ENCODE measurements at regions not wholly inside any gene's neighbourhood (a gene's known extent, or its start where the extent isn't known, plus 50 kb on each side); places are given as distances from the start of the nearest gene placed in this dataset.
"Not testable (repeated sequence)": the region's sequence is repeated elsewhere in the genome, so short reads cannot be mapped to it uniquely, and the experiment has no call there.

GRCh38 chr21:31609081-31609480 lies 50.4 kb upstream of the SOD1 start:
- no peak for FAIRE-seq
- DNase-seq (ENCODE audit: insufficient read length, low spot score): no peak

- no peak for DNase-seq (ENCODE audit: insufficient read length, low spot score)
- FAIRE-seq: no peak
Measured at GRCh38 chr21:31607791-31608190, 51.7 kb upstream of the SOD1 start.

GRCh38 chr21:31606081-31606874 lies 53.2 kb upstream of the SOD1 start:
- no peak for FAIRE-seq
- DNase-seq (ENCODE audit: insufficient read length, low spot score): no peak

GRCh38 chr21:31604591-31605190 lies 54.8 kb upstream of the SOD1 start:
- DNase-seq (ENCODE audit: insufficient read length, low spot score) (peak; percentile 73), FAIRE-seq (peak; percentile 91)

GRCh38 chr21:31599563-31599962 lies 59.9 kb upstream of the SOD1 start:
- DNase-seq (ENCODE audit: insufficient read length, low spot score) (no peak), FAIRE-seq (no peak)

GRCh38 chr21:31599013-31599412 lies 60.5 kb upstream of the SOD1 start:
- no peak for DNase-seq (ENCODE audit: insufficient read length, low spot score)
- FAIRE-seq: no peak

GRCh38 chr21:31597683-31598082 lies 61.8 kb upstream of the SOD1 start:
- DNase-seq (ENCODE audit: insufficient read length, low spot score) (no peak), FAIRE-seq (no peak)

- FAIRE-seq (no peak), DNase-seq (ENCODE audit: insufficient read length, low spot score) (no peak)
Measured at GRCh38 chr21:31596055-31596454, 63.4 kb upstream of the SOD1 start.

GRCh38 chr21:31594726-31595125 lies 64.8 kb upstream of the SOD1 start:
- FAIRE-seq (no peak), DNase-seq (ENCODE audit: insufficient read length, low spot score) (no peak)

- DNase-seq (ENCODE audit: insufficient read length, low spot score): no peak
- FAIRE-seq: no peak
Measured at GRCh38 chr21:31594279-31594678, 65.2 kb upstream of the SOD1 start.

- FAIRE-seq: no peak
- DNase-seq (ENCODE audit: insufficient read length, low spot score): no peak
Measured at GRCh38 chr21:31592963-31593560, 66.4 kb upstream of the SOD1 start.

- FAIRE-seq (no peak), DNase-seq (ENCODE audit: insufficient read length, low spot score) (no peak)
Measured at GRCh38 chr21:31592516-31592915, 67.0 kb upstream of the SOD1 start.

GRCh38 chr21:31589820-31590219 lies 69.7 kb upstream of the SOD1 start:
- FAIRE-seq (no peak), DNase-seq (ENCODE audit: insufficient read length, low spot score) (no peak)

GRCh38 chr21:31586118-31586517 lies 73.4 kb upstream of the SOD1 start:
- DNase-seq (ENCODE audit: insufficient read length, low spot score) (no peak), FAIRE-seq (no peak)

- FAIRE-seq; DNase-seq (ENCODE audit: insufficient read length, low spot score): not testable (repeated sequence)
Measured at GRCh38 chr21:31583937-31584336, 75.6 kb upstream of the SOD1 start.

GRCh38 chr21:31583498-31583897 lies 76.0 kb upstream of the SOD1 start:
- DNase-seq (ENCODE audit: insufficient read length, low spot score) (no peak), FAIRE-seq (no peak)

GRCh38 chr21:31580866-31581276 lies 78.6 kb upstream of the SOD1 start:
- FAIRE-seq (peak; percentile 23), DNase-seq (ENCODE audit: insufficient read length, low spot score) (peak; percentile 73)

- FAIRE-seq (no peak), DNase-seq (ENCODE audit: insufficient read length, low spot score) (no peak)
Measured at GRCh38 chr21:31577271-31577670, 82.2 kb upstream of the SOD1 start.

- DNase-seq (ENCODE audit: insufficient read length, low spot score): no peak
Measured at GRCh38 chr21:31576428-31576827, 83.1 kb upstream of the SOD1 start.

GRCh38 chr21:31573217-31573616 lies 86.3 kb upstream of the SOD1 start:
- DNase-seq (ENCODE audit: insufficient read length, low spot score): no peak
- no peak for FAIRE-seq

More at GRCh38 chr21:31576428-31576827, 83.1 kb upstream of the SOD1 start:
- FAIRE-seq: no peak

GRCh38 chr21:31571879-31572278 lies 87.6 kb upstream of the SOD1 start:
- FAIRE-seq (no peak), DNase-seq (ENCODE audit: insufficient read length, low spot score) (no peak)
